ENCODE measurements at regions not wholly inside any gene's neighbourhood (a gene's known extent, or its start where the extent isn't known, plus 50 kb on each side); places are given as distances from the start of the nearest gene placed in this dataset.
A peak's percentile ranks its signal among the peaks of the same experiment; 100 is the strongest.
"Not testable (repeated sequence)": the region's sequence is repeated elsewhere in the genome, so short reads cannot be mapped to it uniquely, and the experiment has no call there.

- no peak for DNase-seq
Measured at GRCh38 chr5:62097361-62097760, 208.6 kb upstream of the KIF2A start.

GRCh38 chr5:62100201-62100600 is 205.8 kb upstream of the KIF2A start:
- no peak for DNase-seq

GRCh38 chr5:62103863-62104262 is 202.1 kb upstream of the KIF2A start:
- not testable (repeated sequence) for DNase-seq

GRCh38 chr5:62111428-62111827 is 194.6 kb upstream of the KIF2A start:
- no peak for DNase-seq

GRCh38 chr5:62112689-62113228 is 193.2 kb upstream of the KIF2A start:
- no peak for DNase-seq

- DNase-seq, result no peak
Measured at GRCh38 chr5:62115014-62115413, 191.0 kb upstream of the KIF2A start.

- no peak for DNase-seq
Measured at GRCh38 chr5:62124266-62124665, 181.7 kb upstream of the KIF2A start.

- no peak for DNase-seq
Measured at GRCh38 chr5:62126090-62126489, 179.9 kb upstream of the KIF2A start.

- no peak for DNase-seq
Measured at GRCh38 chr5:62127098-62127736, 178.8 kb upstream of the KIF2A start.

GRCh38 chr5:62130107-62130506 is 175.9 kb upstream of the KIF2A start:
- no peak for DNase-seq

- DNase-seq, result no peak
Measured at GRCh38 chr5:62132276-62132675, 173.7 kb upstream of the KIF2A start.

- DNase-seq, result no peak
Measured at GRCh38 chr5:62133426-62133825, 172.6 kb upstream of the KIF2A start.

- no peak for DNase-seq
Measured at GRCh38 chr5:62134811-62135210, 171.2 kb upstream of the KIF2A start.

GRCh38 chr5:62137628-62138027 is 168.4 kb upstream of the KIF2A start:
- DNase-seq, result no peak

- no peak for DNase-seq
Measured at GRCh38 chr5:62138607-62139006, 167.4 kb upstream of the KIF2A start.

- no peak for DNase-seq
Measured at GRCh38 chr5:62139741-62140140, 166.3 kb upstream of the KIF2A start.

- no peak for DNase-seq
Measured at GRCh38 chr5:62142351-62142750, 163.7 kb upstream of the KIF2A start.

GRCh38 chr5:62143268-62144229 is 162.5 kb upstream of the KIF2A start:
- DNase-seq, result peak; percentile 13 to 52 (median 30)

- DNase-seq, result no peak
Measured at GRCh38 chr5:62144401-62145022, 161.5 kb upstream of the KIF2A start.

GRCh38 chr5:62149879-62150278 is 156.1 kb upstream of the KIF2A start:
- no peak for DNase-seq

- DNase-seq, result peak; percentile 12 to 60 (median 40)
Measured at GRCh38 chr5:62152394-62153087, 153.5 kb upstream of the KIF2A start.

- DNase-seq, result no peak
Measured at GRCh38 chr5:62154758-62155157, 151.2 kb upstream of the KIF2A start.

Measured in muscle of back (tissue), 3 donors.